HG02588 (cell line): ENCODE measurements at regions not wholly inside any gene's neighbourhood (a gene's known extent, or its start where the extent isn't known, plus 50 kb on each side); places are given as distances from the start of the nearest gene placed in this dataset.

ENCODE experiments used
- ATAC-seq: cut with Tn5 transposase; IDR thresholded peaks from one replicate; pipeline ENCODE4 v1.9.1; 2021; ENCODE audit warnings: mild to moderate bottlenecking, moderate library complexity; ENCODE audit not compliant: unreplicated experiment

GRCh38 chr2:33859811-33860461 is 260.8 kb upstream of the FAM98A start:
- ATAC-seq: no peak

- no peak for ATAC-seq
Observed at GRCh38 chr2:33859176-33859575, 260.1 kb upstream of the FAM98A start.

- no peak for ATAC-seq
Observed at GRCh38 chr2:33848486-33848885, 249.4 kb upstream of the FAM98A start.

DNA sequence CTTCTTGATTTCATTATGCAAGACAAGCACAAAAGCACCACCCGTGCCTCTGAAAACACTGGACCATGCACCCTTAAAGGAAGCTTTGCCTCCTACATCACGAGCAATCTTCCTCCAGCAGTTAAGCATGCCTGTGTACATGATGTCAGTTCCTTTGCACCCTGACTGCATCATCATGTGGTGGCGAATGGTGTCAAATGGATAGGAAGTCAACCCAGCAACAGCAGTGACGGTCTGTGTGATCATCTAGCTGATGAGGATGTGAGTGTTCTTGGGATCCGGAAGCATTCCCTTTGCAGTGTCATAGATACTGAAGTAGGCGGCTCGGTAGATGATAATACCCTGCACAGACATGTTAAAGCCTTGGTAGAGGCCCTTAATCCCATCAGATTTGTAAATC is 240.7 kb upstream of the FAM98A start:
- no peak for ATAC-seq

- no peak for ATAC-seq
Observed at GRCh38 chr2:33836628-33837027, 237.5 kb upstream of the FAM98A start.

GRCh38 chr2:33835911-33836310 is 236.8 kb upstream of the FAM98A start:
- no peak for ATAC-seq

DNA sequence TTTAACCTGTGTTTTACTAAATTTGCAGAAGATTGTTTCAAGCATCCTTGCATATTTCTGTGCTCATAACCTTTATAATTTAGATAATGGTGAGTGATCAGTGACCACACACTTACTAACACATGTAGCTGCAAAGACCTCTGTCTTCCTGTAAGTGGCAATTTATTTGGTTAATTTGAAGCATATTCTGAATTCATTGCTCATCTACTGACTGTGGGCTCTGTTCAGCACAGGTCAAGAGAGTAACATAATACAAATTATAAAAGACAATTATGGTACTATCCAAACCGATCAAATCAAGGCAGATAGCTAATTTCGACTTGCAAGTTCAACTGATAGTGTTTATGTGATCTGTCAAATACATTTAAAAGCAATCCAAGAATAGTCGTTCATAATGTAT is 223.9 kb upstream of the FAM98A start:
- no peak for ATAC-seq

DNA sequence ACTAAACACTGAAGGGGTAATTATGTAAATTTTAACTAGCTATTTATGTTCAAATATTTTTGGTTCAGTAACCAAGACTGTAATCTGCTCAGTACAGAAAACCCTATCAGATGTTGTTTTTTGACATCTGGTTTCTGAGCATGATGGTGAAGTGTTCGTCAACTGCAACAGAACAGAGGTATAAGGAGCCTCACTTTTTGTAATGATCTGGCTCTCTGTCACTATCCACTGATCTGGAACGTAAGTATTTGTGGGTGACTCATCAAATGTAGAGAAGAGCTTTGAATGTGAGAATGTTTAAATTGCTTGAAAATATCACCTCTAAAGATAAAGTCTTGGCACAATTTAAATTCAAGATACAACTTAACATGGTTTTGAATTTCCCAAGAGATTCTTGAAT is 213.6 kb upstream of the FAM98A start:
- ATAC-seq: no peak

- ATAC-seq: no peak
Observed at GRCh38 chr2:33810046-33810835, 211.1 kb upstream of the FAM98A start.

DNA sequence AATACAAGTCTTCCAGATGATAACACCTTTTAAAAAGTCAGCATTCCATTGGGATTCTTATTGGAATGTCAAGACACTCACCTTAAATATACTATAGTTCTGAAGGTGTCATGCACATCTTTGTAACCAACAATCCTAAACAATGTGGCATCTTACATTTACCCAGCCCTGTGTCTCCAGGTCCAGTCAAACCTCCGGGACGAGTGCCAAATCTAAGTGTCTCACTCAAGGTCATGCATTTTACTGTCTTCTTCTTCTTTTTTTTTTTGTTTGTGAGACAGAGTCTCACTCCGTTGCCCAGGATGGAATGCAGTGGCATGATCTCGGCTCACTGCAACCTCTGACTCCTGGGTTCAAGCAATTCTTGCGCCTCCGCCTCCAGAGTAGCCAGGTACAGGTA is 206.9 kb upstream of the FAM98A start:
- ATAC-seq: no peak

DNA sequence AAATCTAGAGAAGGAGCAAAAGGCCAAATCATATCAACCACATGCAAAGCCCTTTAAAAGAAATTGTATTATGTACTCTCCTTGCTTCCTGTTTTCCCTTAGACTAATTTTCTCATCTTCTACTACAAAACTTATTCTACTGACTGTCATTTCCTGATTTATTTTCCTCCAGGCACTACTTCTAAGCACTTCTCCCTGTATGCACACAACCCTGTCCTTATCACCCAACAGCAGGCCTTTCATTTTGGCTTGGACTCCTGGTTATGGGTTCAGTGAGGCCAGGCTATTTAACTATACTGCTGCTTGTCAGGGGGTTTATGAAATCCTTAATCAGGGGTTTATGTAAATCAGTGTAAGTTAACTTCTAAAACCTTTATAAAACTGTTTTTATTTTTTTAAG is 205.1 kb upstream of the FAM98A start:
- ATAC-seq: no peak

GRCh38 chr2:33796511-33796910 is 197.4 kb upstream of the FAM98A start:
- ATAC-seq: no peak

DNA sequence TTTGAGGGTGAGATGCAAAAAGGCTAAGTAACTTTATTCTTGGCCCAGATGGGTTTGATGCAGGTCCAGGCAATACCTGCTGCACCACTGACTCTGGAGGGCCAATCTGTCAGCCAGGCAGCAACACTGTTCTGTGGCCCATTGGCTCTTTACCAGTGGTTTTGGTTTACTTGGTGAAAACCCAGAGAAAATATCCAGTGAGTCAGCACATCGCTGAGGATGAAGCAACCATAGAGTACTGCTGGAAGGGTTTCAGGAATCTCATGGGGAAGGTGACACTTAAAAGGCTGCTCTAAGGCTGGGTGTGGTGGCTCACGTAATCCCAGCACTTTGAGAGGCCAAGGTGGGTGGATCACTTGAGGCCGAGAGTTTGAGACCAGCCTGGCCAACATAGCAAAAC is 192.5 kb upstream of the FAM98A start:
- ATAC-seq: no peak

DNA sequence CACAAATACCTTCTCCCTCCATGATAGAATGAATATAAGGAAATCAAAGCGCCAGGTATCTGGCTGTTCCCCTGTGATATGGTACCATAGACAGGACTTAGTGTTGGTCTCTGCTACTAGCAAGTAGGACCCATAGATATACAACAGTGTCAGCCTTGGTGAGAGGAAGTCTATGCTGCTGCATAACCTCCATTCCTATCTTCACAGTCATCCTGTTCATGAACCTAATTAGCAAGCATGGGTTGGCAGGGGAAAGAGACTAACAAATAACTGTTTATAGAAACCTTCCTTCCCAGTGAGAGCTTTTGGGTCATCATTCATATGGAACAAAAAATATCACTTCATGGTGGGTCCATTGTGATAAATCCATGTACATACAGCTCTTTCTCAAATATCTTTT is 188.9 kb upstream of the FAM98A start:
- no peak for ATAC-seq

DNA sequence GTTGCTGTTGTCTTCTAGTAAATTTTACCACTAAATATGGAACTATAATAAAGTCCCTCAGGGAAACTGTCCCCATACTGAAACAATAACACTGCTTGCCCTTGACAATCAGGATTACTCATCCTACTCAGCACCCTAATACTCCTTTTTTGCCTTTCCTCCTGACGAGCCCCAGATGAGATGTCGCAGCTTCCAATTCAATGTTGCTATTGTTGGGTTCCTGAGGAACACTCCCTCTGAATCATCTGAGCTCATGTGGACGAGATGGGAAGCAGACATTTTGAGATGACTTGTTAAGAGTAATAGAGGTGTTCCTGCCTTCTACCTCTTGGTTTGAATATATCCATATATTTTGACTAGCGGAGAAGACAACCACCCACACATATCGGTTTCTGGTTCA is 187.8 kb upstream of the FAM98A start:
- no peak for ATAC-seq

DNA sequence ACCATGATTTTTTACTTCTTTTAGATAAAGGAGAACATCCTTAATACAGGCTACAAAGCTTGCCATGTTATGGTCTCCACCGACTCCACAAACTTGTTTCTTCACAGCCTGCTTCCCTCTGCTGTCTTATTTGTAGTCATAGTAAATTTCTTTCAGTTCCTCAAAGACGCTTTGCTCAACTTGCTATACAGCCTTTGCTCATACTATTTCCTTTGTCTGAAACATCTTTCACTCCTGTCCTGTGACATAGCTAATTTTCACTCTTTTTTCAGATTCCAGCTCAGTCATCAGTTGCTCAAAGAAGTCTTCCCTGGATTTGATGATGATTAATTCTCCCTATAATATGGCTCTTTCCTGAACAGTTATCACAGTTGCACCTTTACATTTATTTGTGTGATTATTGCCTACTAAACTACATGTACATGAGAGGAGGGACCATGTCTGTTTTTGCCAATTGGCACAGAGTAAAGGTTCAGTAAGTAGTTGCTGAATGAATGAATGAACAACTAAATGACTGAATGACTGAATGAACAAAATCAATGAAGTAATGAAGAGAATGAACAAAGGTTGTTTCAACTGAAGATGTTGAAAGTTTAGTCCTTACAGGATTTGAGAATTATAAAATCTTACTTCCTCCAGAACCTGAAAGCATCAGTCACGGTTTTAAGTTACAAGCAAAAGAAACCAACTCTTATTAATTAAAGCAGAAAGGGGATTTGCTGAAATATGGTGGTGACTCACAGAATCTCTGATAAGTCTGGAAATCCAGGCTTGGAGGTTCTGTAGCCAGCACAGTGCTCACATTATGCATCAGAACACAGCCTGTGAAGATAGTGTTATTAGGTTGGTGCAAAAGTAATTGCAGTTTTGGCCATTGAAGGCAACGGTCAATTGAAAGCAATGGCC is 186.4 kb upstream of the FAM98A start:
- ATAC-seq: peak; percentile 93

GRCh38 chr2:33784488-33784887 is 185.4 kb upstream of the FAM98A start:
- no peak for ATAC-seq

DNA sequence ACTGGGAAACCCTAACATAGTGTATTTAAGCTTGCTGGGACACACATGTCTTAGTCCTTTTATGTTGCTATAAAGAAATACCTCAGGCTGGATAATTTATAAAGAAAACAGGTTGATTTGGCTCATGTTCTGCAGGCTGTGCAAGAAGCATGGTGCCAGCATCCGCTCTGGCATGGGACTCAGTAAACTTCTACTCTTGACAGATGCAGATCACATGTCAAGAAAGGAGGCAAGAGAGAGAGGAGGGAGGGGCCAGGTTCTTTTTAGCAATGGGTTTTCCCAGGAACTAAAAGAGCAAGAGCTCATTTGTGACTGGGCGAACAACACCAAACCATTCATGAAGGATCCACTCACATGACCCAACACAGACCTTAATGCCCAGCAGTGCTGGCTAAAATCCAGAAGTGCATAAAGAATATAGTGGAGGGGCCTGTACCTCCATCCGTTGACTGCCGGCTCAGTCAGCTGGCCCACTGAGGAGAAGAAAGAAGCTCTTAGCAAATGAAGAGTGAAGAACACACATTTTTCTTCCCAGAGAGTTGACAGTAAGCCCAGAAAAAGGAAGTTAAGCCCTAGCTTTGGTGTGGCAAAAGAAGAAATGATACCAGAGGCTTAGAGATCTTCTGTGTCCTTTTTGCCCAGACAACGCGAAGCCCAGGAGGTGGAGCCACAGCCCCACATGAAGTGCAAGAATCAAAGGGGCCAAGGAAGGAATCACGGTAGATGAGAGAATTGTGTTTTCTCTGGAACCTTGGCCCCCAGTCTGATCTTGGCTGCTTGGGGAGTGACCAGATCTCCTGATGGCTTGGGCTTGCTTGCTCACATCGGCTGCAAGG is 183.5 kb upstream of the FAM98A start:
- no peak for ATAC-seq

- no peak for ATAC-seq
Observed at GRCh38 chr2:33777786-33778185, 178.7 kb upstream of the FAM98A start.

- no peak for ATAC-seq
Observed at GRCh38 chr2:33775306-33775705, 176.2 kb upstream of the FAM98A start.

GRCh38 chr2:33770023-33770422 is 170.9 kb upstream of the FAM98A start:
- ATAC-seq: no peak
